ENCODE measurements at regions not wholly inside any gene's neighbourhood (a gene's known extent, or its start where the extent isn't known, plus 50 kb on each side); places are given as distances from the start of the nearest gene placed in this dataset.

GRCh38 chr7:135308583-135309327 is 75.1 kb downstream of the STRA8 start:
- no peak for TF ChIP-seq CTCF (IDR thresholded peaks at IDR 0.05; ENCODE audit: control extremely low read depth in 1 of 3, insufficient read depth in 1 of 3, low read depth in 1 of 3, low read length in 3 of 3)
- no peak for TF ChIP-seq NANOG (IDR thresholded peaks at IDR 0.05; ENCODE audit: insufficient read depth, low read depth, low read length, poor library complexity, severe bottlenecking)
- no peak for TF ChIP-seq EZH2 (IDR thresholded peaks at IDR 0.05; ENCODE audit: low read depth, low read length, severe bottlenecking)

Data from H1 (cell line).